ENCODE measurements at regions not wholly inside any gene's neighbourhood (a gene's known extent, or its start where the extent isn't known, plus 50 kb on each side); places are given as distances from the start of the nearest gene placed in this dataset.

GRCh38 chr9:104330841-104331240 is 173.2 kb upstream of the OR13F1 start:
- CTCF ChIA-PET, result no interaction called here
- no peak for DNase-seq (ENCODE audit: low read depth, low spot score)
- Histone ChIP-seq H3K4me3 (ENCODE audit: low read depth in 2 of 2, low read length in 2 of 2) (no peak overlapping the region), H3K4me1 (ENCODE audit: control insufficient read depth, insufficient read depth, low read length) (no peaks in the 10 kb centered on the region), H3K9me3 (ENCODE audit: control insufficient read depth, insufficient read depth, low read depth, low read length) (no peaks in the 10 kb centered on the region), H3K27me3 (ENCODE audit: control insufficient read depth, insufficient read depth, low read length) (no peaks in the 10 kb centered on the region), H3K36me3 (ENCODE audit: control insufficient read depth, insufficient read depth, low read length) (no peaks in the 10 kb centered on the region), H3K27ac (ENCODE audit: low read length) (no peak overlapping the region)
- TF ChIP-seq TCF7L2 (IDR thresholded peaks at IDR 0.05; ENCODE audit: low read depth, low read length) (no peak), REST (IDR thresholded peaks at IDR 0.05; ENCODE audit: insufficient read depth in 1 of 2, low read depth in 2 of 2, low read length in 1 of 2) (no peak), SIN3A (IDR thresholded peaks at IDR 0.05; ENCODE audit: borderline replicate concordance, insufficient read depth, low read depth, low read length) (no peak)
- in situ Hi-C loops (cut with HindIII; ENCODE audit: low pct_unique_long_range_greater_than_20kb, low sequenced_read_pairs), result no loop called here
- BruUV-seq (replicated peaks), result no TSS peak
- intact Hi-C loops (cut with micrococcal nuclease; ENCODE audit: unreplicated experiment), result no loop called here
- no peak for ATAC-seq
- POLR2A ChIA-PET, result no interaction called here

- ChIA-PET CTCF (no interaction called here), POLR2A (no interaction called here)
- no peaks in the 10 kb centered on the region for H3K36me3 ChIP-seq (ENCODE audit: control insufficient read depth, insufficient read depth, low read length)
- H3K4me3 ChIP-seq (ENCODE audit: low read depth in 2 of 2, low read length in 2 of 2), result no peak overlapping the region
- ATAC-seq (no peak), DNase-seq (ENCODE audit: low read depth, low spot score) (no peak)
- H3K4me1 ChIP-seq (ENCODE audit: control insufficient read depth, insufficient read depth, low read length), result no peaks in the 10 kb centered on the region
- BruUV-seq (replicated peaks), result no TSS peak
- intact Hi-C loops (cut with micrococcal nuclease; ENCODE audit: unreplicated experiment), result no loop called here
- H3K27ac ChIP-seq (ENCODE audit: low read length), result no peak overlapping the region
- no peaks in the 10 kb centered on the region for H3K27me3 ChIP-seq (ENCODE audit: control insufficient read depth, insufficient read depth, low read length)
- TF ChIP-seq SIN3A (IDR thresholded peaks at IDR 0.05; ENCODE audit: borderline replicate concordance, insufficient read depth, low read depth, low read length) (no peak), REST (IDR thresholded peaks at IDR 0.05; ENCODE audit: insufficient read depth in 1 of 2, low read depth in 2 of 2, low read length in 1 of 2) (no peak), TCF7L2 (IDR thresholded peaks at IDR 0.05; ENCODE audit: low read depth, low read length) (no peak), CTCF (IDR thresholded peaks at IDR 0.05) (no peak), POLR2AphosphoS5 (IDR thresholded peaks at IDR 0.05; ENCODE audit: low read depth, low read length) (no peak)
- H3K9me3 ChIP-seq (ENCODE audit: control insufficient read depth, insufficient read depth, low read depth, low read length), result no peaks in the 10 kb centered on the region
- in situ Hi-C loops (cut with HindIII; ENCODE audit: low pct_unique_long_range_greater_than_20kb, low sequenced_read_pairs), result no loop called here
These were observed 169.5 kb upstream of the OR13F1 start for GRCh38 chr9:104334549-104334948.

Measured in Panc1 (cell line).